NCI-H2081 (cell line): ENCODE measurements at regions not wholly inside any gene's neighbourhood (a gene's known extent, or its start where the extent isn't known, plus 50 kb on each side); places are given as distances from the start of the nearest gene placed in this dataset.

Experiments used
- DNase-seq, 2 experiments: peaks; one replicate each; lab custom pipeline; 2025; lab: John Stamatoyannopoulos, UW

GRCh38 chr1:162966613-162967012, 102.5 kb upstream of the RGS4 start:
- no peak for DNase-seq

- no peak for DNase-seq
Observed at GRCh38 chr1:162964901-162965300, 103.9 kb upstream of the CCDC190 start.

- no peak for DNase-seq
Observed at GRCh38 chr1:162956922-162957321, 95.9 kb upstream of the CCDC190 start.

- no peak for DNase-seq
Observed at GRCh38 chr1:162954824-162955223, 93.8 kb upstream of the CCDC190 start.

DNA sequence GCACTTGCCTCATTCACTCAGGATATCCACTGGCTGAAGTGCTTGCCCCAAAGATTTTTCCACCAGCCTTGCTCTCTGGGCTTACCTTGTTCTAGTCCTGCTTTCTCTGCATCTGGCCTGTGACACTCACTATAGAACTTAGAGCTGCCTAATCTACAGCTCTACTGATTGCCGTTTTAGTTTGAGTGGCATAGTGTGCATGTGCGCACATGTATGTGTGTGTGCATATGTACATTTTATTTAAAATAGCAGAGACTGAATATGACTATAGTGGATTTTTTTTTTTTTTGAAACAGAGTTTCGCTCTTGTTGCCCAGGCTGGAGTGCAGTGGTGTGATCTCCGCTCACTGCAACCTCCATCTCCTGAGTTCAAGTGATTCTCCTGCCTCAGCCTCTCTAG, 92.0 kb upstream of the CCDC190 start:
- DNase-seq, result no peak

DNA sequence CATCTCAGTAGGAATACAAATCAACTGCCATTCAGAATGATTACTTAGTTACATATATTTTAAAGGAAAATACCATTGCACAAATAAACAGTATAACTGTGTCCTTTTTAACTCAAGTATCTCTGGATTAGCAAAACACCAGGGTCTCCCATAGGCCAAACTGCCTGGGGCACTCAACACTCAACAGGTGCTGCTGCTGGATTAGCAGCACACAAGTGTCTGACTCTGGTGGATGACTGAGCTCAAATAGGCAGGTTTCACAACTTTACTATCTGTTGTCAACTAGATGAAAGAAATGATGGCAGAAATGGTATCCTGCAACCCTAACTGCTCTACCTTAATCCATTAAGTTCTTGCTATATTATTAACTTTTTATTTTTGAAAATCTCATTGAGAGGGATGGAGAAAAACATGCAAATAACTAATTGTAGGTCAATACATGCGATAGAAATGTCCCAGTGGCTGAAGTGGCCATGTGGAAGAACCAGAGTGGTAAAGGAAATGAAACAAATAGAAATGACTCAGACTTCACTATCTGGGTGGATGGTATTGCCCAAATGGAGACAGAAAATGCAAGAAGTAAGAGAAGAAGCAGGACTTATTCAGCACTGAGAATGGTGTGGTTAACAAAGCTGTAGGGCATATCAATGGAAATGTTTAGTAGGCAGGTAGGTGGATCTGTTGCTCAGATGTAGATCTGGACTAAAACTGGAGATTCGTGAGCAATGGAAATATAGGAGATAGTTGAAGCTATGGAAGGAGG, 90.8 kb upstream of the CCDC190 start:
- DNase-seq, result no peak

- no peak for DNase-seq
Observed at GRCh38 chr1:162950187-162950586, 89.2 kb upstream of the CCDC190 start.

DNA sequence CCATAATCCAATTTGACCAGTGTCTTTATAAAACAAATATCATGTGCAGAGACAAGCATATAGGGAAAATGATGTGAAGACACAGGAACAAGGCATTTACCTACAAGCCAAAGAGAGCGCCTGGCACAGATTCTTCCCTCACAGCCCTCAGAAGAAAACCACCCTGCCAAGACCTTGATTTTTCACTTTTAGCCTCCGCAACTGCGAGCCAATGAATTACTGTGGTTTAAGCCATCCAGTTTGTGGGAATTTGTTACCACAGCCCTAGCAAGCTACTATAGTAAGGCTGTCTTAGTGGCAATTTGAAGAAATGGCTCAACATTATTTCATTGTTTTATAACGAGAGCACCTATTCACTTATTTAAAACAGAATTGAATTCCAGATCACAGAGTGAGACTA, 85.7 kb upstream of the CCDC190 start:
- DNase-seq, result no peak

- DNase-seq, result no peak
Observed at GRCh38 chr1:162944974-162945674, 84.1 kb upstream of the CCDC190 start.

DNA sequence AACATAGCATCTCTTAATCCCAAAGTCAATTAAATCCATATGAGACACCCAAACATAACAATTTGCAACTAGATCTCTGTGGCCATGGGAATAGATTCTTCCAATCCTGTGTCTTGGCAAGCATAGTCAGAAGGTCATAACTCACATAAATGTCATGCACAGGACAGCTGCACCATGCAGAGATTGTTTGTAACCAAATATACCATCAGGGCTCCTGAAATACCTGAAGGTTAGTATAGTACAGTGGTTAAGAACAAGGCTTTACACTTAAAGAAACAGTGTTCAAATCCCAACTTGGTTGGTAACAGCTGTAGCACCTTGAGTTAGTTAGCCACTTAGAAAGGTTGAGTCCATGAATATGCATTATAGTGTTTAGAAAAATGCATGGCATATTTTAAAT, 82.6 kb upstream of the CCDC190 start:
- peak in 1 of 2 experiments; percentile 24 for DNase-seq

DNA sequence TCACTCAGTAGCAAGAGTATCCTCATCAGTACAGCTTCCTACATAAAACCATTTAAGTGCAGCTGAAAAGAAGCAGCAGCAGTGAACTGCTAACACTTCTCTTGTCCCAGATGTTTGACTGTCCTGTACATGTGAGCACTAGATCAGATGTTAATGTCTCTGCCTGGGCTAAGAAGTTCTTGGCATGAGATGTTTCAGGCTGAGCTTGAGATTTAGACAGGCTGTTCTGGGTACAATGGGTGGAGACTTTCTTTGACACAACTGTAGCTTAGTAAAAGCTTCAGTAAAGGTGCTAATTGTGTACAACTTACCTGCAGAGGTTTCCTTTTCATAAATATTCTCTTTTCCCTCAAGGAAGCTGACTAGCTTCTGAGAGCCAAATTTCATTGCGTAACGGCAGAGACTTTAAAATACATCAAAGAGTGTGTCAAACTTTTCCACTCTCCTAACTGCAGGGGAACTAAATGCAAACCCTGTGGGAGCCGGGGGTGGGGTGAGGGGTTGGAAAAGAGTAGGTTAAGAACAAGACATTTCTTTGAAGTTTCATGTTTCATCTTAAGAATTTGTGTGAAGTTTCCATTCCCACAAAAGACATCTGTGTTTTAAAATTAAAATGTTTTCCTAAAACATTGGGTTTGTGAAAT, 82.1 kb upstream of the CCDC190 start:
- DNase-seq, result no peak

GRCh38 chr1:162941024-162941423, 80.0 kb upstream of the CCDC190 start:
- no peak for DNase-seq

DNA sequence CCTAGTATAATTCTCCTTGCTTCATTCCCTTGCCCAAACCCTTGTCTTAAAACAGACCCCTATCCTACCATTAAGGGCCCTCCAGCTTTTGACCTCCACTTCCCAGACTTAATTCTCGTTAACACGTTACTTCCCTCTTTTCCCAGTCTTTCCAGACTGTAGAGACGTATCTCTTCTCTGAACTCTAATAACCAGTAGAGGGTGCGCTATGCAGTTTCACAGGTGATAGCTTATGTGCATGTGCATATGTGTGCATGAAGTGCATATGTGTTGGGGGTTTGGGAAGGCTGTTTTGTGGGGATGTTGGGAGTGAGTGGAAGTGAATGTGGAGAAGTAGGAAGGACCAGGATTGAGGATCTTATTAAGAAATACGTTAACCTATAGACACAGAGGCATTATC, 78.1 kb upstream of the CCDC190 start:
- no peak for DNase-seq

- DNase-seq, result no peak
Observed at GRCh38 chr1:162937716-162938395, 76.9 kb upstream of the CCDC190 start.

GRCh38 chr1:162930976-162931560, 70.1 kb upstream of the CCDC190 start:
- DNase-seq, result no peak

DNA sequence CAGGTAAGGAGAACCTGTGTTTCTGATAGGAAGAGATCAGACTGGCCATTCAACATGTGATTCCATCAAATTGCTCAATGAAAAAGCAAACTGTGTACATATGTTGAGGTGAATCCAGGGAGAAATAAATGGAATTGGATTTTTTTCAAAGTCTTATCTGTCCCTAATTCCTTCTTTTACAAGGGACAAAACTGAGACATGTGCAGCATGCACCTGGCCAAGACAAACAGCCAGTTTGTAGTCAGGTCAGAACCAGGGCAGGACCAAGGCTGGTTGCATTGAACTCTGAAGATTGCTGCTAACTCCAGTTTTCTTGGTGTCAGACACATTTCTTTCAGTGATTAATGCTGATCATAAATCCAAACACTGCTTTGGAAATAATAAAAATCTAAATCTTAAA, 69.6 kb upstream of the CCDC190 start:
- no peak for DNase-seq

DNA sequence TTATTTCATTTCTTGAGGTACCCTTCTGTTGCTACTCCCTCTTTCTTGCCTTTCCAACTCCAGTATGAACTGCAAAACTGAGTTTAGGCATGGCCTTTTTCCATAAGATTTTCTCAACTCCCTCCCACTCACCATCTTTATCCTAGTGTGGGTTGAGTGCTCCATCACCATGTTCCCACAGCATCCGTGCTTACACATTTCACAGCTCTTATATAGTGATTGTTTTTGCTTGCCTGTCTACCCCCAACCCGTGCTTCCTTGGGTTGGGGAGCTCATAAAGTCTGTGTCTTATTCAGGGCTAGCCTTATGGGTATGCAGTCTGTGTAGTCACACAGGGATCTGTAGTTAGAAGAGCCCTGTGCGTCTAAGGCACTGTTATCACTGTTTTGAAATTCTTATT, 68.2 kb upstream of the CCDC190 start:
- no peak for DNase-seq

GRCh38 chr1:162928141-162928540, 67.2 kb upstream of the CCDC190 start:
- DNase-seq, result no peak

- peak in 1 of 2 experiments; percentile 76 for DNase-seq
Observed at GRCh38 chr1:162927421-162927820, 66.4 kb upstream of the CCDC190 start.

DNA sequence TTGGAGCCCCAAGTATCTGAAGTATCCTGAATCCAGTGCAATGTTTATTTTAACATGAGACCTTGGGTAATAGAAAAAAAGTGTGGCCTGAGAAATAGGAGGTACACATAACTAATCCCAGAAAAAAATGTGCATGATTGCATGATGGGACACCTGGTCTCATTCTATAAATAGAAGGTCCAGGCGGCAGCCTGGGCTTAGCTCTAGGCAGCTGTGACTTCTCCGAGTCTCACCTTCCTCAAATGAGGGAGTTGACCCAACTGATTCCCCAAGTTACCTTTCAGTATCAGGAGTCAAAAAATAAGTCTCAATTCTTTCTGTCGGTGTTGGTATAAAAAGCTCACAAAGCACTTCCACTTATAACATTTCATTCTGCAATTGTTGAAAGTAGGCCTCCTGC, 65.9 kb upstream of the CCDC190 start:
- no peak for DNase-seq

- no peak for DNase-seq
Observed at GRCh38 chr1:162924179-162924578, 63.2 kb upstream of the CCDC190 start.

DNA sequence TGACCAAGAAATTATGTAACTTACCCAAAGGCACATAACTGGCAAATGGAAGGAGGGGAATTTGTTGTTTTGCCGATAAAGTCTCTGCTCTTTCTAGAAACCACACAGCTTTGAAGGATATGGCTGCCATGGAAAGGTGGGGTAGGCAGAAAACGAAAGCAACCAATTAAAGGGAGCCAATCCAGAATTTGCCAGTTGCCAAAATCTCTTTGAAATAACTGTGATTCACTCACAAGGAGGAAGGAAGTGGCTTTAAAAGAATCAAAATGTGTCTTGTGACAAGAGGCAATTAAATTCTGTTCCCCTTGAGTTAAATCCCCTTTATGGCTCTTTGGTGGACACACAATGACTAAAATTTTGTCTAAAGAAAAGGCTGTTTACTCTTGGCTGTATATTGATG, 61.2 kb upstream of the CCDC190 start:
- DNase-seq, result peak in 1 of 2 experiments; percentile 52
